Thyroid gland (tissue), 4 donors: ENCODE measurements at regions not wholly inside any gene's neighbourhood (a gene's known extent, or its start where the extent isn't known, plus 50 kb on each side); places are given as distances from the start of the nearest gene placed in this dataset.

Source experiments
- POLR2A ChIP-seq, 2 donors: fragments of 450-650 bp; IDR thresholded peaks; one replicate each; pipeline ENCODE4 v1.6.1; 2017; ENCODE audit warnings: antibody characterized with exemption in 2 of 2, mild to moderate bottlenecking in 2 of 2, moderate library complexity in 1 of 2
- TF ChIP-seq, protein P1 (sequence below), 6 experiments: fragments of 200-600 bp in 3 of 6; fragments of 450-650 bp in 3 of 6; sonication (generic) in 3 of 6; IDR thresholded peaks; one replicate each; pipeline ENCODE4 v1.5.1; 2016 to 2019; ENCODE audit warnings: antibody characterized with exemption in 6 of 6, mild to moderate bottlenecking in 2 of 6, inconsistent platforms in 1 of 6, moderate library complexity in 1 of 6

DNA sequence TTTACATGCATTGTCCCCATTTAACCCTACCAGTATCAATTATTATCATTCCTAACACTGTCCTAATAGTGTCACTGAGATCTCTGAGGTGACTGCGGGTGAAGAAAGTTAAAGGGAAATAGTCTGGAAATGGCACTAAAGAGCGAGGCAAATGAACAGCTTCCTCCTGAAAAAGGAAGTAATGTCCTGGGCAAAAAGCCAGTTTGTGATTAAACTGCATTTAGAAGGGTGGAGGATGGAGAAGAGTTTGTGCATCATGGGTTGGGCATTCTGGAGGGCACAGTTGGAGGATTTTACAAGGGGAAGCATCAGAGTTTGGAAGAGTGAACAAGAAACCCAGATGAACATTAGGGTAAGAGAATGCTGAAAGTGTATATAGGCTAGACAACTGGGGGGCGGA lies 60.5 kb upstream of the SLC25A4 start:
- TF ChIP-seq, protein P1, sequence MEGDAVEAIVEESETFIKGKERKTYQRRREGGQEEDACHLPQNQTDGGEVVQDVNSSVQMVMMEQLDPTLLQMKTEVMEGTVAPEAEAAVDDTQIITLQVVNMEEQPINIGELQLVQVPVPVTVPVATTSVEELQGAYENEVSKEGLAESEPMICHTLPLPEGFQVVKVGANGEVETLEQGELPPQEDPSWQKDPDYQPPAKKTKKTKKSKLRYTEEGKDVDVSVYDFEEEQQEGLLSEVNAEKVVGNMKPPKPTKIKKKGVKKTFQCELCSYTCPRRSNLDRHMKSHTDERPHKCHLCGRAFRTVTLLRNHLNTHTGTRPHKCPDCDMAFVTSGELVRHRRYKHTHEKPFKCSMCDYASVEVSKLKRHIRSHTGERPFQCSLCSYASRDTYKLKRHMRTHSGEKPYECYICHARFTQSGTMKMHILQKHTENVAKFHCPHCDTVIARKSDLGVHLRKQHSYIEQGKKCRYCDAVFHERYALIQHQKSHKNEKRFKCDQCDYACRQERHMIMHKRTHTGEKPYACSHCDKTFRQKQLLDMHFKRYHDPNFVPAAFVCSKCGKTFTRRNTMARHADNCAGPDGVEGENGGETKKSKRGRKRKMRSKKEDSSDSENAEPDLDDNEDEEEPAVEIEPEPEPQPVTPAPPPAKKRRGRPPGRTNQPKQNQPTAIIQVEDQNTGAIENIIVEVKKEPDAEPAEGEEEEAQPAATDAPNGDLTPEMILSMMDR (IDR thresholded peaks at IDR 0.05) = no peak
- TF ChIP-seq POLR2A (IDR thresholded peaks at IDR 0.05) = no peak
